ENCODE measurements at regions not wholly inside any gene's neighbourhood (a gene's known extent, or its start where the extent isn't known, plus 50 kb on each side); places are given as distances from the start of the nearest gene placed in this dataset.
A peak's percentile ranks its signal among the peaks of the same experiment; 100 is the strongest.

- intact Hi-C loops (cut with DNase I), result no loop called here
- Histone ChIP-seq H3K4me1 (no peaks in the 10 kb centered on the region), H3K27ac (no peak overlapping the region), H3K4me3 (no peak overlapping the region), H3K9me3 (no peaks in the 10 kb centered on the region), H3K27me3 (no peaks in the 10 kb centered on the region), H3K36me3 (replicated peaks in 1 of 2; ENCODE audit: insufficient read depth in 1 of 2, low read depth in 2 of 2) (no peaks in the 10 kb centered on the region)
- no peak for TF ChIP-seq POLR2A (IDR thresholded peaks at IDR 0.05)
- no peak for TF ChIP-seq CTCF (IDR thresholded peaks at IDR 0.05)
- DNase-seq (no peak), ATAC-seq (no peak)
- WGBS, 2 donors, result 74 to 77% methylated on average over 5 of the region's 5 CpGs
Measured at GRCh38 chr9:95581900-95582299, 65.1 kb upstream of the PTCH1 start.

- WGBS, 2 donors, result 76 to 90% methylated on average over 18 to 22 of the region's 22 CpGs
- H3K36me3 ChIP-seq (replicated peaks in 1 of 2; ENCODE audit: insufficient read depth in 1 of 2, low read depth in 2 of 2), result no peaks in the 10 kb centered on the region
- no peaks in the 10 kb centered on the region for H3K9me3 ChIP-seq
- ATAC-seq (no peak), DNase-seq (no peak)
- no peak for TF ChIP-seq CTCF (IDR thresholded peaks at IDR 0.05)
- TF ChIP-seq POLR2A (IDR thresholded peaks at IDR 0.05), result no peak
- no peak overlapping the region for H3K27ac ChIP-seq
- intact Hi-C loops (cut with DNase I), result no loop called here
- H3K4me1 ChIP-seq, result no peaks in the 10 kb centered on the region
- no peak overlapping the region for H3K4me3 ChIP-seq
- no peaks in the 10 kb centered on the region for H3K27me3 ChIP-seq
Measured at GRCh38 chr9:95580812-95581761, 64.3 kb upstream of the PTCH1 start.

- intact Hi-C loops (cut with DNase I), result no loop called here
- no peak for ATAC-seq
Measured at GRCh38 chr9:95574866-95575553, 58.2 kb upstream of the PTCH1 start.

GRCh38 chr9:95574176-95574575 is 57.4 kb upstream of the PTCH1 start:
- H3K4me1 ChIP-seq, result no peaks in the 10 kb centered on the region
- DNase-seq (peak in 1 of 4 donors; percentile 14), ATAC-seq (no peak)
- H3K27me3 ChIP-seq, result no peaks in the 10 kb centered on the region
- WGBS, 2 donors, result 41 to 45% methylated on average over 16 of the region's 16 CpGs
- H3K36me3 ChIP-seq (replicated peaks in 1 of 2; ENCODE audit: insufficient read depth in 1 of 2, low read depth in 2 of 2), result no peaks in the 10 kb centered on the region
- H3K9me3 ChIP-seq, result no peaks in the 10 kb centered on the region
- H3K27ac ChIP-seq, result no peak overlapping the region
- no peak for TF ChIP-seq CTCF (IDR thresholded peaks at IDR 0.05)
- no peak for TF ChIP-seq POLR2A (IDR thresholded peaks at IDR 0.05)
- intact Hi-C loops (cut with DNase I), result no loop called here
- no peak overlapping the region for H3K4me3 ChIP-seq

More at GRCh38 chr9:95574866-95575553, 58.2 kb upstream of the PTCH1 start:
- Histone ChIP-seq H3K27ac (no peak overlapping the region), H3K9me3 (no peaks in the 10 kb centered on the region), H3K27me3 (no peaks in the 10 kb centered on the region), H3K4me1 (no peaks in the 10 kb centered on the region), H3K4me3 (no peak overlapping the region), H3K36me3 (replicated peaks in 1 of 2; ENCODE audit: insufficient read depth in 1 of 2, low read depth in 2 of 2) (no peaks in the 10 kb centered on the region)
- no peak for DNase-seq
- no peak for TF ChIP-seq CTCF (IDR thresholded peaks at IDR 0.05)
- no peak for TF ChIP-seq POLR2A (IDR thresholded peaks at IDR 0.05)
- WGBS, 2 donors, result 54 to 59% methylated on average over 10 to 14 of the region's 14 CpGs
